ENCODE measurements at regions not wholly inside any gene's neighbourhood (a gene's known extent, or its start where the extent isn't known, plus 50 kb on each side); places are given as distances from the start of the nearest gene placed in this dataset.

DNA sequence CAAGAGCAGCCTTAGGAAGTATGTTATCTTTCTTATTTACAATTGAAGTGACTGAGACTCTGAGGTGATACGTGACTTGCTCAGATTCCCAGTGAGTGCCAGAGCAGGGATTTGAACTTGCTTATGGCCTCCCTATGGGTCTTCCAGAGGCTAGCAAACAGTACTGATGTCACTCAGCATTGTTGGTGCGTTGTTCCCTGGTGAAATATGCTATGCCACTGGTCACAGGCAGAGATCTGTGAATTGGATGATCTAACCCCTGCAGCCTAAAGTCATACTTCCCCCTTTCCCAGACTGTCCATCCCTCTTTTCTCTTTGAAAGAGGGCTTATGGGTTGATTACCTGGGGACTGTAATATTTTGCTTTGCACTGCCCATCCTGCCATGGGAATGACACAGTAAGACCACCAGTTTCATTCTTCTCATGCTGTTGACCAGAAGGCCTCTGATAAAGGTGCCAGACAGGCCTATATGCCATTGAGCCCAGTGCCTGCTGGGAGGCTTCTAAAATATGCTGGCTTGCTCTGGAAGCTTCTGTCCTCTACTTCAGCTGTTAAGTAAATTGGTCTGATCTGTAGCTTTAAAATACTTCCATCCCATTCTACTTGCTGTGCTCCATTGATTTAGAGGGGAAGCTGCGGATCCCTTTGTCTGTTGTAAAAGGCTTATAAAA lies 152.2 kb upstream of the E2F8 start:
- no peak for DNase-seq

DNA sequence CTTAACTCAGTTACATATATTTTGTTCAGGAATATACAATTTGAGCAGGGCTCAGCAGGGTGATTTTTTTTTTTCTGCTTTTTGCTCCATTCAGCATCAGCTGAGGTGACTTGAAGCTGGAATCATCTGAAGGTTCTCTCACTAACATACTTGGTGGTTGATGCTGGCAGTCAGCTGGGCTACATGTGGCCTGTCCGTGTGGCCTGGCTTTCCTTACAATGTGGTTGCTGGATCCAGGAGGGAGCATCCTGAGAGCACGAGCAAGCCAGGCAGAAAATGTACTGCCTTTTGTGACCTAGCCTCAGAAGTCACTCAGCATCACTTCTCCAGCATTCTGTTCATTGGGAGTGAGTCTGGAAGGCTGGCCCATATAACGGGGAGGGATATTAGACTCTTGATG lies 151.6 kb upstream of the E2F8 start:
- no peak for DNase-seq

DNA sequence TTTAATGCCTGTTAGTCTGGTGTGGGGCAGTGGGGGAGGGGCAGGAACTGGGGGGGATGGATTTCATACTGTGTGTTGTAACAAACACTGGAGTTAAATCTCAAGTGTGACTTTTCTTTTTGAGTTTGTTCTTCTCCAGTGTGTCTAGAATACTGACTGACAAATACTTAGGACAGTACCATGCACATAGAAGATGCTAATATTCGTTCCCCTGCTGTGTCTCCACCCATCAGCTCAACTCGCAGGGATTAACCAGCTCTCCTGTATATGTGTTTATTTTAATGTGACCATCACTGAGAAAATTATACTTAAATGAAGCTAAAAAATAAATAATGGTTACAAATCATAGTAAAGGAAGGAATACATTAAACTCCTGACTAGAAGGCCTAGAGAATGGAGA lies 150.9 kb upstream of the E2F8 start:
- no peak for DNase-seq

DNA sequence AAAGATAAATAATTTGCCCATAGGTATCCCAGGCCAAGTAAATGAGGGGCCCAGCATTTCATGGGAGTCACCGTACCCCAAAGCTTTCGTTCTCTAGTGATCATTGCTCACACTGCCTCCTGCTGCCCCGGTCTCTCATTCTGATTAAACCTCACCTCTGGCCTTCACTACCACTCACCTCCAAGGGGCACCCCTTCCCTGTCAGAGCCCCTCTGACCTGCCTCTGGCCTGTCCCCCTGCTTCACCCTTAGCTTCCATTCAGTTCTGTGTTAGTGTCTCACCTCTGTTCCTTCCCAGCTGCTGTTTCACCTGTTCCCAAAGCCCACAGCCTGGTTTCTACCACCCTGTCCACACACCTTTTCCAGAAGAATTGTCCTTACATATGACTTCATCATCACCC lies 150.3 kb upstream of the E2F8 start:
- DNase-seq = no peak

DNA sequence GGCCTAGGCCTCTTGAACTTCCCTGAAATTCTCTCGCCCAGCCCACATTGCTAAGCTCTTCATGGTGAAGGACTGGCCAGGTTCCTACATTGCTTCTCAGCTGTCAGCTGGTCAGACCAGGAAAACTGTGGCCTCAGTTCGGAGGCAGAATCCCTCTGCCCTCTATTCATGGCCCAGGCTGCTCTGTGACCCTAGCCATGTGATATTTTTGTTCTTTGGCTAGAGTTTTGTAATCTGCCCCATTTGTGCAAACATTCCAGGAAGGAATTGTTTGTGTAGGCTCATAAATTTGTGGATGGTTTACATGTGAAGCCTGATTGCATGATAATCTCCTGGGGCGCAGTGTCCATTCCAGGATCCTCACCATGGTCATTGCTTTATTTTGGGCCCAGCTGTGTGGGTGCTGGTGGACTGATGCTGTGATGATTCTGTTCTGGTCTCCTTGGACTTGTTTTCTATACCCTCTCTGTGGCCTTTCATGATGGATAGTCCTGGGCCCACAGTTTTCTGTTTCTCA lies 149.1 kb upstream of the E2F8 start:
- DNase-seq = no peak

DNA sequence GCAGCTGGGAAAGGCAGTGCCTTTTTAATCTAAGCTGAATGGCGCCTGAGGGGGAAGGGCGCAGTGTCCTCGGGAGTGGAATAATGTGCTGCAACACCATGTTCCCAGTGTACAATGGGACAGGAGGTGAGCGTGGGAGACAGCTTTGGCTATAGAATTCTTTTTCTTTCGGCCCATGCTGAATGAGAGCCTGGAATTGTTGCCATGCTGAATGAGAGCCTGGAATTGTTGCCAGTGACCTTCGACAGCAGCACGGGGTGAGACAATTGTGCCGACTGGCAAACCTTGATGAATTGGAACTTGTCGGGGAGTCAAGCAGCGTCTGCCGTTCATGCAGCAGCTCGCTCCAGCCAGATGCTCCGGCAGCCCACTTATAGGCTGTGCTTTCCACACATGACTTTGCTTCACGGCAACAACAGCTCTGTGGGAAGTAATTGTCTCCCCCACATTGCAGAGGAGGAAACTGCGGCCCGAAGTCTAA lies 141.4 kb upstream of the E2F8 start:
- DNase-seq = no peak

DNA sequence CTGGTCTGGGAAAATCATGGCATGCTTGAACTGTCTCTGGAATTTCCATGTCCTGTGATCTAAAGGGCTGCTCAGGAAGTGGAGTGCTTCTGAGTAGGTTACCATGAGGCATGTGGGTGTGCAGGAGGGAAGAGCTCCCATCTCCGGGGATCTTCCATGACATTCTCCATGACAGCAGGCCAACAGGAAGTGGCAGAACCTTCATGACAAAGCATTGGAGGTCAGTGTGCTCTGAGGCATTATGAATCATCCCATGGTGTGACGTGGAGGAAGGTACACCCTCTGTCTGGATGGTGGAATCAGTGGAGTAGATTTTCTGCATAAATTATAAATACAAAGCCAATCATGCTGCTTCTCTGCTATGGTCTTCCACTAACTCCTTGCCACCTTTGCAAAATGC lies 139.6 kb upstream of the E2F8 start:
- no peak for DNase-seq

DNA sequence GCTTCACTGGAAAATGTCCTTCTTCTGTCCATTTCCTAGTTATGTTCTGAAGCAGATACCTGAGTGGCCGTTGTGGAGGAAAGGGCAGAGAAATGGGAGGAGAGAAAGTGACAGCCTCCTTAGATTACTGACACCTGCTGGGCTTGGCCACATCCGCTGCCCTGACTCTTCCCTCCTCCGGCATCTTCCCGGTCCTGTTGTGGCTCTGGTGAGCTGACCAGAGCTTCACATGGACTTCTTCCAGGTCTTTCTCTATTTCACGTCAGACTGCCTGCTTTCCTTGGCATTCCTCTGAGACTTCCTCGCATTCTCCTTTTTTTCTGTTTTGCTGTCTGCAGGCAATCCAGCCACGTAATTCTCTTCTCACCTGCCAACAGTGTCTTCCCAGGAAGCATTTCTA lies 138.7 kb upstream of the E2F8 start:
- DNase-seq = no peak

DNA sequence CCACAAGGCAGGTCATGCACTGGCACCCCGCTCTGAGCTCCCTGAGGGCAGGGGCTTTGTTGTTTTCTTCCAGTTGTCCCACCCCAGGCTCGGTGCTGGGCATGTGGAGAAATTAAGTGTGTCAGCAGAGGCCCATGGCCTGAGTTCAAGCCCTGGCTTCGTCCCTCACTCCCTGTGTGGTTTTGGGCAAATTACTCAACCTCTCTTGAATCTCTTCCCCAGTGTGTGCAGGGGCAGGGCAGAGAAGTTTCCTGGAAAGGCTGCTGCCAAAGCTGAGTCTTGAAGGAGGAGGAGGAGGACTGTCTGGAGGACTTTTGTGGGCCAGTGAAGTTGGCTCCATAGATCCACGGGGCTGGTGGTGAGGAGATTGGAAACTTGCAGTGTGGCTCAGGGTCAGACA lies 138.1 kb upstream of the E2F8 start:
- no peak for DNase-seq

DNA sequence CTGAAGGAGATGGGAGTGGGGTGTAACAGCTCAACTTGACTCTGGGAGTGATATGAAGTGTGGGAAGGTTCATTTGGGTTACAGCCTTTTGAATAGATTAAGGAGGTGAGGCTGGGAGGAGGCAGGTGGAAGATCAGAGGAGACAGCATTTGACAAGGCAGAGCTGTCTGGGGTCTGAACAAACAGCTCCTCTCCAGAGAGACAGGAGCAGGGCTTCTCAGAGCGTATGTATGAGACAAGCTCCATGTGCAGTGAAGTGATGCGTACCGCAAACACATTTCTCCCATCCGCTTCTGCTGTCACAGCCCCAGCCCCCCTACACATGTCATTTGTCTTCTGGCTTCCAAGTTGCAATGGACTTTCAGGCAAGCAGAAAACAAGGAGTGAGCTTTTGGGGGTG lies 137.1 kb upstream of the E2F8 start:
- DNase-seq = no peak

DNA sequence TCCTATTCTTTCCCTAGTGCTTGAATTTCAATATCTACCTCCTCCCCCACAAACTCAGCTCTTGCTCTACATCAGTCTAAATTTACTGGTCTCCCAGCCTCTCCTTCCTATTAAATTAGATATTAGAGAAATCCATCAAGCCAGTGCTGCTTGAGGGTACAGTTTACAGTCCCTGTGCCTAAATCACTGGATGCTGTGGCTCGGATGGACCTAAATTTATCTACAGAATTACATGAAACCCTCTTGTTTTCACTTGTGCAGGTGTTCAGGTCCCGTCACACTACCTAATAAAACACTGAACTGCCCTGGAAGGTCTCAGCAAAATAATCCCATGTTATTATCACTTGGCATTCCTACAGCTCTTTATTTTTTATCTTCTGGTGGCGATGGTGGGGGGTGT lies 134.7 kb upstream of the E2F8 start:
- DNase-seq = no peak

DNA sequence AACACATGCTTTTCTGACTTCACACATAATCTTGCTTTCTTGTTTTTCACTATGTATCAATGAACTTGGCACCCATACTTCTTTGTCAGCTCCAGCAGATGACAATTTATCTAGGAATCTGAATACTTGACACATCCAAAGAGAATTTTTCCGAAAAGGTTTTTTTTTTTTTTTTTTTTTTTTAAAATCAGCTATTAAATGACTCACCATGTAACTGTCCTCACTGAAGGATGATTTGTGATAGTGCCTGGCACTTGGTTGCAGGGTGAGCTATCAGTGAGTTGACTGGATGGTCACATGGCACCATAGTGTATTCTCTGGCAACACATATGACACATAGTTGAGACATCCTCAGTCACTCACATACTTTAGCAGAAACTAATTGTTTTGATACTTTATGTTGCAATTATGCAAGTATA lies 133.4 kb upstream of the E2F8 start:
- DNase-seq = no peak

DNA sequence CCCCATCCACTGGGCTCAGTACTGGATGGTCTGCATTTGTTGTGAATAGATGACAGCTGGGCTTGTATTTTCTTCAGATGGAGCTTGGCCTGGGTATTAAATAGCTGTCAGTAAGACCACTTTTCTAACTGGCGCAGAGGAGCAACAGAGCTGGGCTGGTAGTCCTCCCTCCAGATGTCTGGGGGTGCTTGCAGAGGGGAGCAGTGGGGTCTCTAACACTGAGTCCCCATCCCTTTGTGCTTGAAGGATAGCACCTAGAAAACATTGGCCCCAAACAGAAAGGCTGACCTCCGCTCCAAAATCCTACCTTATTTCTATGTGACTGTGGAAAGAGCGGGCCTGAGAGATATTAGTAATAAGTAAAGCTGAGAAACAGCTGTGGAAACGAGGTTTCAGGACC lies 131.6 kb upstream of the E2F8 start:
- no peak for DNase-seq

DNA sequence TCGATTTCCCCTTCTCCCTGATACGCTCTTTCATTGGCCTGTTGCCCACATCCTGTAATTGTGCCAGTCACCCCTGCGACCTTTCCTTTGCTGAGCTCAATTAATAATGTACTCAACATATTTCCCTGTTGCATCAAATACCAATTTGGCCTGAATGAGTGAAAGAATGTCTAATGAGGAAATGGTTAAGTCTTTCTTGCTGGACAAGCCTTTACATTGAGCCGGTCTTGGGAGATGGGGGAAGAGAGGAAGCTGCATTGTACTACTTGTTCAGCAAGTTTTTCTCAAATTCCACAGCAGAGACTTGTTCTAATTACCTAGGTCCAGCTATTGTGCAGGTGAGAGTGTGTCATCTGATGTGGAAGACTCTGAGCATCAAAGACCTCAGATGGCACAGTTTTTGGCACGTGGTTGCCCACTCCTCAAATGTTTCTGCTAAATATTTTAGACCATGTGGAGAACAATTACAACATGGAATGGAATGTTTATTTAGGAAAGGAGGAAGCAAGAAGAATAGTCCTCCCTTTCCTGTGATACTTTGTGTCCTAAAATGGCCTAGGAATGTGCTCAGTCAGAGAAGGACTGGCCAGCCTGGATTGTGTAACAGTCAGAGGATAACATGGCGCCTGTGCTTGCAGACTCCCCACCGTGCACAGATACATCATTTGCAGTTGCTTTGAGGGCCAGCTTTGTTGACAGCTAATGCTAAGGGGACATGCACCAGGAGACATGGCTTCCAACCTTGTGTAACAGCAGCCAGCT lies 129.5 kb upstream of the E2F8 start:
- DNase-seq = no peak

DNA sequence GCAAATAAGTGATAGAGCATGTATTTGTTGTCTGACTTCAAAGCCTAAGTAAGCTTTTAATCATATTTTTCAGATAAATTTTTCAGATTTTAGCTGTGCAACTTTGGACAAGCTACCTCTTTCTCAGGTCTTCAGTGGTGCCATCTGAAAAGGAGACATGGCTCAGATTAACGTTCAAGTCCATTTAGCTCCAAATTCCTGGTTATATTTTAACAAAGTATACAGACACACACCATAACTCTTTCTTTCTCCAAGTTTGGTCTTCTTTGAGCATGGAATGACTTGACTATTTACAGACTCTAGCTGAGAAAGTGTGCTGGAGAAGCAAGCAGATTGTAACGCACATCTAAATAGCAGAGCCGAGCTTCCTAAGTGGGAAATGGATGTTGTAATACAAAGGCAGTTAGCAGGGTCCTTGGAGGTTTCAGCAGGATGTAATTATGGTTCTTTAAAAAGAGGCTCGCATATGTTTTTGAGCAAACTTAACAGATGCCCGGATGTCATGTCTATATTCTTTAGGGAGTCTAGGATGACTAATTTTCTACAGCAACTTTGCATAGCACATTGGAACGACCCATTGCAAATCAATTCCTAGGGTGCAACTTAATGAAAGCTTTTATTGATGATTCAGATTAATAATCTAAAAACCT lies 128.1 kb upstream of the E2F8 start:
- no peak for DNase-seq

DNA sequence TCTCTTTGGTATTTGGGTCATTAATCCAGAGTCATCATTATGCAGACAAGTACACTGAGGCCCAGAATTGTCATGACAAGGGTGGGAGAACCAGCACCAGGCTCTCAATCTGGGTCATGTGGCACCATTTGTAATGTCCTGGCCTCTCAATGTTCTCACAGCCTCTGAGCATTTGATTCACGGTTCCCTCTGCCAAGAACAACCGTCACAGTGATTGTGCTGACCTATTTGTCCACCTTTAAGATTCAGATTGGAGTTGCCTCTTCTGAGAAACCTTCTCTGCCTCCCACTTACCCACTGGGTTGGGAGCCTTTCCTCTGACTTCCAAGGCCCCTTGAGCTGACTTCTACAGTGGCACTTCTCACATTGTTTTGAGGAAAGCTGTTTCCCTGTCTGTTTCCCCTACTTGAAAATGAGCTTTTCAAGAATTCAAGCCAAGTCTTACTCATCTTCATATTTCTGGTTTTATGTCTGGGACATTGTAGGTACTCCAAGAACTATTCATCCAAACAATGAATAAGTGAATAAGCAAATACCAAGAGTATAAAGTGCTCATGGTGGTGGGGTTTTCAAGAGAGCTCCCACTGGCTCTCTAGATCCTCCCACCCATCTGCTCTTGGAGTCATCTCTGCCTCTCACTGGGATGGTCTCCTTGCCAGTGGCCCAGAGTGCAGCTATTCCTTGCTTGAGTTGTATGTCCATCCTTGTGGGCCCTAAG lies 126.4 kb upstream of the E2F8 start:
- DNase-seq = no peak

DNA sequence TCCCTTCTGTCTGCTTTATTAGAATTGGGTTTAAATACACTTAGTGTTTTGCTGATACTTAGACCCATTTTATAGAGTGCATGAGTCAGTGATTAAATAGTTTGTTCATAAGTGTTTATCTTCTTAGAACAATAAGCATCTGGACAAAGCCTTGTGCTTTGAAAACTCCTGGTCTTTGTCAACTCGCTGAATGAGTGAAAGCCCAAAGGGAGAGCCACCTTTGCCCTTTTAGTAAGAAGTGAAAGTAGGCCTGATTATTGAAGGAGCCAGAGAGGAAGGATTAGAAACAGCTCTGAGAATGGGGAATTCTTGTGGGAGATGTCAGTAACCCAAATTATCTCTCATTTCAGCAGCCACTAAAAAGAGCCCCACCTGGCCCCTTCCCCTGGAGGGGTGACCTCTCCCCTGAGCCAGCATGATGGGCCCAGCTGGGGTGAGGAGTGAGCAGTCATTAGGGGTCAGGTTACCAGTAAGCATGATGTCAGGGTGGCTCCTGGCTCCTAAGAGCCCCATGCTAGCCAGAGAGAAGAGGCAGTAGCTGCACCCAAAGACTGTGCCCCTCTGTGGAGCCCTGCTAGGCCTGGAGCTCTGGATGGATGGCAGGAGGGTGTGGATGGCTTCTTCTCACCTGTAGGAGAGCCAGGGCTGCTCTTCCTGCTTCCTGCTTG lies 125.1 kb upstream of the E2F8 start:
- no peak for DNase-seq

DNA sequence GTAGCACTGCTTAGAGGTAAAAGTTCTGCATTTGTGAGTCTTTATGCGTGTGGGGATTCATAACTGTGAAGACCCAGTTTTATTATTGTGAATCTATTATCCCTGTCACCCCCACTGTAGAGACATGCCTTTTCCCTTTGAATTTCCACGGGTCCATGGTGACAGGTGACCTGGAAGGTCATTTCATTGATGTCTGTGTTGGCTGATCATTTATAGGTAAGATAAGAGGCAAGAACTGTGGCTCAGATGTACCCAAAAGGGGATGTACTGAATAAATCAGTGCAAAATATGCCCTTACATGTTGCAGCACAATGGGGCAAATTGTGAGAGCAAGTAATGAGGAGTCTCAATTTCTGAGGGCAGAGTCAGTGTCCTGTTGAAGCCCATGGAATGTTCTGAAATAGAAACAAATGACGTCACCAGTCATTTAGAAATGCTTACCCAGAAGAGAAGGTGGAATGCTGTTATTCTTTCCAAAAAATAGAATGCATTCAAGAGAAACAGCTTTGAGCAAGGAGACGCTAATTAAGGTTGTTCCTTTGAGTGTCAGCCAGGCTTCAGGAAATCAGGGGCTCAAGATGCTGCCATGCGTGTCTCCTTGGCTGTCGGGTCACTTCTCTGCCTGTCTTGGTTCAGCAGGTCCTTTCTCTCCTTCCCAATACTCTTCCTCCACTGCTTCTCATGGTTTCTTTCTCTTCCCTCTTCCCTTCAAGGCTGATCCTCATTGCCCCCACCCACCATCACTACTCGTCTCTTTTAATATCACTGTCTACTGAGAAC lies 118.7 kb upstream of the E2F8 start:
- no peak for DNase-seq

DNA sequence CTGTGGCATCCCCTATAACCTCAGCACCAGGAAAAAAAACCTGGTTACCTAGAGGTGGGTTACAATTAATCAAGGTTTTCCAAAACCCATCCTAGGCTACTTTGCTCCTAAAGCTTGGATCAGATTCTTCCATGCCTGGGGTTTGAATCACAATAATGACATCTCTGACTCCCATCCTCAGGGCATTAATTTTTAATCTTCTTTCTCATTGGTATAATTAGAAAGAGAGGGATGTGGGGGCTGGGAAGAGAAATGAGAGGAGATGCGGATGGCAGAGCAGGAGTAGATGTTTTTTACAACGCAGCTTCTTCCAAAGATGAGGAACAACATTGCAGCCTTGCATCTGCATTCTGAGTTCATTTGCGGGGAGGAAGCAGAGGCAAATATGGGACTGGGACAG lies 117.2 kb upstream of the E2F8 start:
- no peak for DNase-seq

DNA sequence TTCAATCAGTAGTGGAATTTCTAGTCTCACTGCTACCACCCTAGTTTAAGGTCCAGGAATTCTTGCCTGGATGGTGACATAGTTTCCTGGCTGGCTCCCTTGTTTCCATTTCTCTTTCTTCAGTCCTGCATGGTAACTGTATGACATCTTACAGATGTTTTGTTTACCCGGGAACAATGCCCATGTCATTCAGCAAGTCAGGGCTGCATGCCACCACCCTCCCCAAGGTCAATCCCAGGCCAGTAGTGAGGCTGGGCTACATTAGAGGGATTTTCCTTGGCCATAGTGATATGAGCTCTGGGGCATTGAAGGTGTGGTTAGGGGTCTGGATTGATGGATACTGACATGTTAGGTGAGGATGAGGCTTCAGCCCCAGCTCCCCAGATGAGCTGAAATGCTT lies 114.9 kb upstream of the E2F8 start:
- DNase-seq = no peak

DNA sequence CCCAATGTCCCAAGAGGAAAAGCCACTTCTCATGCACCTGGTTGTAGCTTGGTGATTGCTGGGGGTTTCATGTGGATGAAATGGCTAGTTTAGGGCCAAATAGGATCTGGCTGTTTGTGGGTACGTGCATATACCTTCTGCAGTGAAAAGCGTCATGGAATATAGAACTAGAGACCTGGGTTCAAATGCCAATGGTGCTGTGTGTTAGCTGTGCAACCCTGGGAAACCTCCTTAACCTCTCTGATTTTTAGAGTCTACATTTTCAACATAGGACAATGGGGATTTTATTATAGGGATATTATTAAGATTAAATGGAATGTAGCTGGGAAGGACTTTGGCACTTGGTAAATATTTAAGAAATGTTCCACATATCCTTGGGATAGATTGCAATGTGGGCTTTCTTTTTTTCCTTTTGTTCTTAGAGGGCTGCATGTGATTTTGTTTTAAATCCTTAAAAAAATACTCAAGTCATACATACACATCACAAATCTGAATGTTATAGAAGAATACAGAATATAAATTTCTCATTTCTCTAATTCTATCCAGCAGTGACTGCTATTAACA lies 112.6 kb upstream of the E2F8 start:
- DNase-seq = no peak

DNA sequence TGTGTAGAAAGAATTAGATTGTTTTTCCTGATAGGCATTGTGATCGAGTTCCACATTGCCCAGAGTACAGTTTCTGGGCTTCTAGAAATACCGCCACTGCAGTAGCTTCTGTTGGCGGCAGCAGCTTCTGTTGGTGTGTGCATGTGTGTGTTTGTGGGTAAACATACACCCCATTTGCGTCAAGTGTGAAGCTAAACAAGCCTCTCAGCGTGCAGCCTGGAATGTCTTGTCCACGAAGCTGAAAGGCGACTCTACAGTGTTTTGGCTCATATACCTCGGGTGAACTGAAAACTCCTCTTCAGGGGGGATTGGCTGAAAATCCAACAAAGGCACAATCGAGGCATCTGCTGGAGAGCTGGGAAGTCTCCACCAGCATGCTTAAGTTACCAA lies 112.0 kb upstream of the E2F8 start:
- peak; percentile 3 for DNase-seq
